Skeletal muscle tissue (tissue), 3 donors: ENCODE measurements at regions not wholly inside any gene's neighbourhood (a gene's known extent, or its start where the extent isn't known, plus 50 kb on each side); places are given as distances from the start of the nearest gene placed in this dataset.

ENCODE experiments used
- H3K27ac ChIP-seq: one replicate; pipeline ENCODE4 v1.7.0; 2013; ENCODE audit warnings: mild to moderate bottlenecking, low read depth, low read length, inconsistent platforms
- H3K27me3 ChIP-seq, 3 donors: one replicate each; pipeline ENCODE4 v1.7.0; 2013; ENCODE audit warnings: low read length in 3 of 3; ENCODE audit not compliant: control insufficient read depth in 3 of 3, insufficient read depth in 3 of 3
- H3K36me3 ChIP-seq, 3 donors: one replicate each; pipeline ENCODE4 v1.7.0; 2013; ENCODE audit warnings: low read length in 3 of 3; ENCODE audit not compliant: control insufficient read depth in 3 of 3, insufficient read depth in 3 of 3
- H3K4me1 ChIP-seq, 3 donors: one replicate each; pipeline ENCODE4 v1.7.0; 2013; ENCODE audit warnings: low read length in 3 of 3, mild to moderate bottlenecking in 3 of 3; ENCODE audit not compliant: control insufficient read depth in 3 of 3, insufficient read depth in 3 of 3
- H3K4me3 ChIP-seq, 3 donors: one replicate each; pipeline ENCODE4 v1.7.0; 2013; ENCODE audit warnings: low read length in 3 of 3
- H3K9ac ChIP-seq, 3 donors: one replicate each; pipeline ENCODE4 v1.7.0; 2013; ENCODE audit warnings: low read length in 3 of 3, mild to moderate bottlenecking in 3 of 3, moderate library complexity in 2 of 3, low read depth in 1 of 3
- H3K9me3 ChIP-seq, 3 donors: one replicate each; pipeline ENCODE4 v1.7.0; 2013; ENCODE audit warnings: low read length in 3 of 3; ENCODE audit not compliant: control insufficient read depth in 3 of 3
- donor health status: Osteomylitis.

- Histone ChIP-seq H3K27ac (no peak overlapping the region), H3K4me3 (no peak overlapping the region), H3K4me1 (no peaks in the 10 kb centered on the region), H3K9ac (no peak overlapping the region), H3K27me3 (no peaks in the 10 kb centered on the region), H3K9me3 (no peaks in the 10 kb centered on the region), H3K36me3 (no peaks in the 10 kb centered on the region)
Observed at GRCh38 chr15:87263296-87263695, 993.2 kb downstream of the NTRK3 start.

DNA sequence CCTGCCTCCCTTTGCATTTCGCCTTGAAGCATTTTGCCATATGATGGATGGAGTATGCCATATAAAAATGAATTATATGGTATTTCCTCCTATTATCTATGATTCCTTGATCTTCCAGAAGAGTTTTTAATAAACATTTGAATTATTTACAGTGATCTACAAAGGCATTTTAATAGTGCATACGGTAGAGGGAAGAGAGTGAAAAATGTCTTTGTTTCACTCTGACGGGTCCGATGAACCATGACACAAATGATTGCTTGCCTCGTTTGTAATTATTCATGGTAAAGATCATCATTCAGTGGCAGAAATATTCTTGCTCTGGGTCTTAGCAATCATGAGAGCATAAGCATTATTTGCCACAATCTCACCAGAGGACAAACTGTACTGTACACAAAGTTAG is 1010.9 kb downstream of the NTRK3 start:
- Histone ChIP-seq H3K27ac (no peak overlapping the region), H3K9me3 (no peaks in the 10 kb centered on the region), H3K4me3 (no peak overlapping the region), H3K4me1 (no peaks in the 10 kb centered on the region), H3K36me3 (no peaks in the 10 kb centered on the region), H3K9ac (no peak overlapping the region), H3K27me3 (no peaks in the 10 kb centered on the region)

DNA sequence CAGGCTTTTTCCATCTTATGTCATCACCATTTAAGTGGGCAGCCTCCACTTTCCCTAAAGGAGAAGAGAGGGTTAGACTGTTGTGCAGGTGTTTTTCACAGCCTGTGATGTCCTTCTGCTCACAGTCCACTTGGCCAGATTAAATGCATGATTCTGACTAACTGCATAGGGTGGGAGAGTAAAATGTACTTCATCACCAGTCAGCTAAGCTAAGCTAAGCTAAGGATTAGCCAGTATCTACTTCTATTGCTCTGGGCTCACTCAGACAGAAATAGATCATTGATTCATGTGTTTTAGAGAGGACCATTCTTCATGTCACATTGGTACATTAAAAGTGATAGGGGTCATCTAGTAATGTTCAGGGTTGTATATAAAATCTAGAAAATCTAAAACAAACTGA is 1013.1 kb downstream of the NTRK3 start:
- no peaks in the 10 kb centered on the region for H3K27me3 ChIP-seq
- no peaks in the 10 kb centered on the region for H3K4me1 ChIP-seq
- no peak overlapping the region for H3K9ac ChIP-seq
- no peak overlapping the region for H3K27ac ChIP-seq
- no peak overlapping the region for H3K4me3 ChIP-seq
- no peaks in the 10 kb centered on the region for H3K36me3 ChIP-seq
- no peaks in the 10 kb centered on the region for H3K9me3 ChIP-seq

- Histone ChIP-seq H3K27ac (no peak overlapping the region), H3K36me3 (no peaks in the 10 kb centered on the region), H3K4me3 (no peak overlapping the region), H3K27me3 (peaks cover 0 to 2% (median 0%) of the 10 kb centered on the region in 3 donors), H3K4me1 (no peaks in the 10 kb centered on the region), H3K9me3 (no peaks in the 10 kb centered on the region), H3K9ac (no peak overlapping the region)
Observed at GRCh38 chr15:87239582-87240230, 1016.8 kb downstream of the NTRK3 start.

DNA sequence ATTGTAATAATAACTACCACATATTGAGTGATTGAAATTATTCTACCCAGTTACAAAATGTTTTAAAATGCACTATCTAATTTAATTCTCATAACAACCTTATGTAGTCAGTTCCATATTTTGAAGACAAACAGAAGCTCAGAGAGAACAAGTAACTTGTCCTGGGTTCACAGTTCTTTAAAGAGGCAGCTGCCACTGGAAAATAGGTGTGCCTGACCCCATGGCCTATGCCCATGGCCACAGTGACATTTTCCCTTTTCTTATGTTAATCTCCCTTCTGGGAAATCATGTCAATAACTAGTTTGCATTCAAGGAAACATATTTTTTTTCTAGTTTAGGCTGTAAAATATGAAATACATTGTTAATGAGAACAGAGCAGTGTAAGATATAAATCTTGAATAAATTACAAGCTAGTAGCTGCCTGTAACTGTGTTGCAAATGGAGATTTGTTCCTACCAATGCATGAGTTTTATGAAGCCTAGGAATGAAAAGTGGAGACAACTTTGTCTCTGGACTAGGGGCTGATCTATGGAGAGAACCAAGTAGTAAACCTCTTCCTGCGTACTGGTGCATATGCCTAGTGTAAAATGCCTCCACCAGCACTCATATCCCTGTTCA is 1018.0 kb downstream of the NTRK3 start:
- Histone ChIP-seq H3K9me3 (no peaks in the 10 kb centered on the region), H3K4me1 (no peaks in the 10 kb centered on the region), H3K27ac (no peak overlapping the region), H3K27me3 (peaks cover 0 to 2% (median 0%) of the 10 kb centered on the region in 3 donors), H3K4me3 (no peak overlapping the region), H3K36me3 (no peaks in the 10 kb centered on the region), H3K9ac (no peak overlapping the region)

GRCh38 chr15:87228460-87228859 is 1028.1 kb downstream of the NTRK3 start:
- Histone ChIP-seq H3K9me3 (no peaks in the 10 kb centered on the region), H3K4me3 (no peak overlapping the region), H3K9ac (no peak overlapping the region), H3K4me1 (no peaks in the 10 kb centered on the region), H3K27me3 (no peaks in the 10 kb centered on the region), H3K36me3 (no peaks in the 10 kb centered on the region), H3K27ac (no peak overlapping the region)

DNA sequence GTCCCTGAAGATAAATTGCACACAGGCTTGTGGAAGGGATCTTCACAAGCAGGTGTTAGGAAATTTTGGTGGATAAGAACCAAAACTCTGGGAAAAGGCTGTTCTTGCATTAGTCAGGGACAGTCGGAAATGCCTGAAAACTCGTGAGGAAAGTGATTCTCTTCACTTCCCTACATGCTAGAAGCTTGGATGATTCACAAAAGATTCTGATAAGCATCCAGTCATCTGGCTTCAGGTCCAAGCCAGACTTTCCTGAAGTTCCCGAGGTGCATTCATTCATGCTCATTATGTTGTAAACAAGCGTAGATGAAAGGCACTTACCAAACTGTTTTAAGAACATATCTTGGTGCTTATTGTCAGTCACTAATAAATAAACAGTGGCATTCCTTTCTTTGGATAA is 1028.7 kb downstream of the NTRK3 start:
- Histone ChIP-seq H3K27me3 (no peaks in the 10 kb centered on the region), H3K36me3 (no peaks in the 10 kb centered on the region), H3K4me1 (no peaks in the 10 kb centered on the region), H3K4me3 (no peak overlapping the region), H3K9ac (no peak overlapping the region), H3K27ac (no peak overlapping the region), H3K9me3 (no peaks in the 10 kb centered on the region)

GRCh38 chr15:87225436-87225835 is 1031.1 kb downstream of the NTRK3 start:
- Histone ChIP-seq H3K9me3 (no peaks in the 10 kb centered on the region), H3K4me3 (no peak overlapping the region), H3K27me3 (no peaks in the 10 kb centered on the region), H3K4me1 (no peaks in the 10 kb centered on the region), H3K27ac (no peak overlapping the region), H3K36me3 (no peaks in the 10 kb centered on the region), H3K9ac (no peak overlapping the region)

DNA sequence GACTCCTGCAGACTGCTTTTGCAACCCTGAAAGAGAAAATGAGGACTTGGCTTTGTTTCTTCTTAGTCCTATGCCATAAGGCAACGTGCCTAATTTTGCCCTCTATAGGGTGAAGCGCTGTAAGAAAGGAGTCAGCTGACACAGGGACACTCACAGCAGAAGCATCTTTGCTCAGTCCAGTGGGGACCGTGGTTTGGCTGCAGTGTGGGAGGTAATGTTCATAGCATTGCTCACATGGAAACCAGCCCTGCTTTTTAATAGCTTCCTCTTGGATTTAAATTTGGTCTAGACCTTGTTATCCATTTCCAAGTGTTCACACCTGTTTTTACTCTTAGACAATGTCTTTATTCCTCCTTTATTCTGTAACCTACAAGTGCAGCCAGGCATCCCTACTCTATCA is 1032.1 kb downstream of the NTRK3 start:
- Histone ChIP-seq H3K9me3 (no peaks in the 10 kb centered on the region), H3K4me1 (no peaks in the 10 kb centered on the region), H3K27me3 (no peaks in the 10 kb centered on the region), H3K36me3 (no peaks in the 10 kb centered on the region), H3K27ac (no peak overlapping the region), H3K9ac (no peak overlapping the region), H3K4me3 (no peak overlapping the region)

DNA sequence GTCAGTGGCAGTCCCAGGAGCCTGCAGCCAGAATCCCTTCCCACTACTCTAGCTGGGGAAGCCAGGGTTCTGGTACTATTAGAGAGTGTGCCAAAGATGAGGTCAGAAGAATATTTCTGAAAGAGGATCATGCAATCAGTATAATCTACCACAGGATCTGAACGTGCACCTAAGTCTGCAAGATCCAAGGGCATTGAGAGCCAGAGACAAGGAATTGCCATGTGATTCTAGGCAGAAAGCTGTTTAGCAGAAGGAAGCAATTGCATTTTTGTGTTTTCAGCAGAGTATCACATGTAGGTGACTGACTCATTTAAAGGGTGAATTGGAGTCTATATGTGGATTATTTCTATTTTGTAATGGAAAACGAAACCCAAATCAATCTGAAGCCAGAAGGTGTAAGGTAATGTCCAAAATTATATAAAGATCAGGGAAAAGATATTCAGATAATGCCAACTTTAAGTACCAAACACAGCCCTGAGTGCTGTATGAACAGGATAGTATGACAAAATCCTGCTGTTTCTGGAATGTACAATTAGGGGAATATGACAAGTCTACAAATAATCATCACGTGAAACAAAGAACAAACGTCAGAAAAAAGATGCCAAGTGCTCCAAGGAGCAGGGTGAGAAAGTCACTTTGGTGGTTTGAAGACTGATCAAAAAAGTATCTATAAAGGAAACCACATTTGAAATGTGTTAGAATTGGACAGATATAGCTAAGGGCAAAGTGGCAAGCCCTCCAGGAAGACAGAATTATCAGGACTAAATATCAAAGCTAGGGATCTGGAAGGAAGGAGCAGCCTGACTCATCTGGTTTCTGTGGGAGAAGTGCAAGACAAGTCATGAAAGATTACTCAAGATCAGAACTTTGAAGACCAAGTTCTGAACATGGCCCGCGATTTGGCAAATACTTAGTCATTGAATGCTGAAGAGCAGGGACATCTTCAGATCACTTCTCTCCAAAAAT is 1036.6 kb downstream of the NTRK3 start:
- Histone ChIP-seq H3K9ac (no peak overlapping the region), H3K4me1 (no peaks in the 10 kb centered on the region), H3K27ac (no peak overlapping the region), H3K36me3 (no peaks in the 10 kb centered on the region), H3K9me3 (no peaks in the 10 kb centered on the region), H3K27me3 (no peaks in the 10 kb centered on the region), H3K4me3 (no peak overlapping the region)
